ENCODE measurements at regions not wholly inside any gene's neighbourhood (a gene's known extent, or its start where the extent isn't known, plus 50 kb on each side); places are given as distances from the start of the nearest gene placed in this dataset.

GRCh38 chrX:45849261-45849862 lies 648.7 kb upstream of the DIPK2B start:
- TF ChIP-seq CTCF (IDR thresholded peaks at IDR 0.05; ENCODE audit: borderline replicate concordance, extremely low read depth, low read length, poor library complexity, severe bottlenecking) (peak; percentile 62), EZH2 (IDR thresholded peaks at IDR 0.05; ENCODE audit: borderline replicate concordance, low read depth, low read length, severe bottlenecking) (no peak)
